ENCODE measurements at regions not wholly inside any gene's neighbourhood (a gene's known extent, or its start where the extent isn't known, plus 50 kb on each side); places are given as distances from the start of the nearest gene placed in this dataset.

- no peak for TF ChIP-seq CTCF (IDR thresholded peaks at IDR 0.05; ENCODE audit: low read depth, low read length, poor library complexity, severe bottlenecking)
- no peak for TF ChIP-seq EZH2phosphoT487 (IDR thresholded peaks at IDR 0.05; ENCODE audit: borderline replicate concordance, low read length)
Measured at GRCh38 chr15:88345962-88346361, 89.4 kb upstream of the NTRK3 start.

Measured in DOHH2 (cell line).